Esophagus squamous epithelium (tissue), 4 donors: ENCODE measurements at regions not wholly inside any gene's neighbourhood (a gene's known extent, or its start where the extent isn't known, plus 50 kb on each side); places are given as distances from the start of the nearest gene placed in this dataset.

Source experiments
- POLR2A ChIP-seq, 4 donors: fragments of 450-650 bp; IDR thresholded peaks; one replicate each; pipeline ENCODE4 v1.6.1; 2017; ENCODE audit warnings: antibody characterized with exemption in 4 of 4, mild to moderate bottlenecking in 4 of 4, moderate library complexity in 3 of 4
- TF ChIP-seq, protein P1 (sequence below), 6 experiments: fragments of 450-650 bp in 4 of 6; fragments of 200-600 bp in 2 of 6; sonication (generic) in 2 of 6; IDR thresholded peaks; one replicate each; pipeline ENCODE4 v1.5.1; 2016 to 2019; ENCODE audit warnings: antibody characterized with exemption in 6 of 6, mild to moderate bottlenecking in 4 of 6, moderate library complexity in 4 of 6

DNA sequence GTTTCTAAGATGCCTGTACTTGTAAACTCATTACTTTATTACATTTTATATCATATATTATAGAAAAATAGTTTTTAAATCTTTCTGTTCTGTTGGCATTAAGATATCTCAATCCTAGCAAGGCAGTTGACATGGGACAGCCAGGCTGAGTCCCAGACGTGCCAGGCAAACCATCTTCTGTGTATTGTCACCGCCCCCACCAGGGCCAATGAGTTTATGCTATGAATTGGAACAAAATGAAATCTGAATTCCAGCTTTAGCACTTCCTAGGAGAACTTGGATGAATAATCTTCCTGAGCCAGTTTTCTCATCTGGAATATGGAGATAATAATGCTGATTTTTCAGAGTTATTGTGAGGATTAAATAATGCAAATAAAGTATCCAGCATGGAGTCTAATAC is 79.9 kb upstream of the GSX1 start:
- TF ChIP-seq, protein P1, sequence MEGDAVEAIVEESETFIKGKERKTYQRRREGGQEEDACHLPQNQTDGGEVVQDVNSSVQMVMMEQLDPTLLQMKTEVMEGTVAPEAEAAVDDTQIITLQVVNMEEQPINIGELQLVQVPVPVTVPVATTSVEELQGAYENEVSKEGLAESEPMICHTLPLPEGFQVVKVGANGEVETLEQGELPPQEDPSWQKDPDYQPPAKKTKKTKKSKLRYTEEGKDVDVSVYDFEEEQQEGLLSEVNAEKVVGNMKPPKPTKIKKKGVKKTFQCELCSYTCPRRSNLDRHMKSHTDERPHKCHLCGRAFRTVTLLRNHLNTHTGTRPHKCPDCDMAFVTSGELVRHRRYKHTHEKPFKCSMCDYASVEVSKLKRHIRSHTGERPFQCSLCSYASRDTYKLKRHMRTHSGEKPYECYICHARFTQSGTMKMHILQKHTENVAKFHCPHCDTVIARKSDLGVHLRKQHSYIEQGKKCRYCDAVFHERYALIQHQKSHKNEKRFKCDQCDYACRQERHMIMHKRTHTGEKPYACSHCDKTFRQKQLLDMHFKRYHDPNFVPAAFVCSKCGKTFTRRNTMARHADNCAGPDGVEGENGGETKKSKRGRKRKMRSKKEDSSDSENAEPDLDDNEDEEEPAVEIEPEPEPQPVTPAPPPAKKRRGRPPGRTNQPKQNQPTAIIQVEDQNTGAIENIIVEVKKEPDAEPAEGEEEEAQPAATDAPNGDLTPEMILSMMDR (IDR thresholded peaks at IDR 0.05), result peak in 3 of 6 experiments; percentile 21 to 40 (median 21)
- no peak for TF ChIP-seq POLR2A (IDR thresholded peaks at IDR 0.05)
